BJ (cell line): ENCODE measurements at regions not wholly inside any gene's neighbourhood (a gene's known extent, or its start where the extent isn't known, plus 50 kb on each side); places are given as distances from the start of the nearest gene placed in this dataset.
"Not testable (repeated sequence)": the region's sequence is repeated elsewhere in the genome, so short reads cannot be mapped to it uniquely, and the experiment has no call there.

Experiments
- CTCF ChIA-PET: fragments of 350-600 bp; formaldehyde crosslinking; extraction: SDS; loops from one replicate; lab custom pipeline; 2021; ENCODE audit warnings: antibody characterized with exemption, inconsistent platforms; lab: Yijun Ruan, JAX
- POLR2A ChIA-PET: fragments of 300-600 bp; sonication (Branson Sonifier 250); formaldehyde crosslinking; extraction: SDS; loops from one replicate; lab custom pipeline; 2021; ENCODE audit warnings: antibody characterized with exemption; lab: Charles Lee
- DNase-seq: peaks from one replicate; pipeline ENCODE4 v3.0.0-alpha.2; 2011; ENCODE audit warnings: low read depth
- H3K27me3 ChIP-seq: 2 replicates; pipeline ENCODE4 v1.6.0; 2011; ENCODE audit warnings: low read length; ENCODE audit not compliant: control insufficient read depth, insufficient read depth
- H3K36me3 ChIP-seq: 2 replicates; pipeline ENCODE4 v1.5.1; 2011; ENCODE audit warnings: low read length; ENCODE audit not compliant: control insufficient read depth, insufficient read depth
- H3K4me3 ChIP-seq: 2 replicates; pipeline ENCODE4 v1.5.1; 2011; ENCODE audit warnings: low read depth, mild to moderate bottlenecking, control low read depth, low read length
- TF ChIP-seq, protein P1 (sequence below): IDR thresholded peaks from 2 replicates; pipeline ENCODE4 v1.5.1; 2011; ENCODE audit warnings: low read depth, mild to moderate bottlenecking, control low read depth, inconsistent platforms, low read length, moderate library complexity; ENCODE audit not compliant: insufficient read depth

DNA sequence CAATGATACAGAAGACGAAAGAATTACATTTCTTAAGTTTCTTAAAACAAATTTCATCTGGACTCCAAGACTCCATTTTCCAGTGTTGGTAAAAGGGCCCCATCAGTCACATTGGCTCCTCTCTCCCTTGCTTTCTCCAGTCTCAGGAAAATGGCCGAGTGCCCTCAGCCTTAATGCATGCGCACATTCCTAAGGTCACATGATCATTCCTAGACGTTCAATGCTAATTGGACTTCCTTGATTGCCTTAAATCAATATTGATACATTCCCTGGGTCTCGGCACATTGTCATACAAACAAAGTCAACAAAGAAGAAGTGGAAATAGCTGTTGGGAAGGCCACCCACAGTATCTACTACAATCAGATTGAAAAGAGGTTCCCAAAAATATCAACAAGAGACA lies 413.6 kb upstream of the GRAMD2B start:
- H3K27me3 ChIP-seq, result no peaks in the 10 kb centered on the region
- H3K4me3 ChIP-seq, result no peak overlapping the region
- TF ChIP-seq, protein P1, sequence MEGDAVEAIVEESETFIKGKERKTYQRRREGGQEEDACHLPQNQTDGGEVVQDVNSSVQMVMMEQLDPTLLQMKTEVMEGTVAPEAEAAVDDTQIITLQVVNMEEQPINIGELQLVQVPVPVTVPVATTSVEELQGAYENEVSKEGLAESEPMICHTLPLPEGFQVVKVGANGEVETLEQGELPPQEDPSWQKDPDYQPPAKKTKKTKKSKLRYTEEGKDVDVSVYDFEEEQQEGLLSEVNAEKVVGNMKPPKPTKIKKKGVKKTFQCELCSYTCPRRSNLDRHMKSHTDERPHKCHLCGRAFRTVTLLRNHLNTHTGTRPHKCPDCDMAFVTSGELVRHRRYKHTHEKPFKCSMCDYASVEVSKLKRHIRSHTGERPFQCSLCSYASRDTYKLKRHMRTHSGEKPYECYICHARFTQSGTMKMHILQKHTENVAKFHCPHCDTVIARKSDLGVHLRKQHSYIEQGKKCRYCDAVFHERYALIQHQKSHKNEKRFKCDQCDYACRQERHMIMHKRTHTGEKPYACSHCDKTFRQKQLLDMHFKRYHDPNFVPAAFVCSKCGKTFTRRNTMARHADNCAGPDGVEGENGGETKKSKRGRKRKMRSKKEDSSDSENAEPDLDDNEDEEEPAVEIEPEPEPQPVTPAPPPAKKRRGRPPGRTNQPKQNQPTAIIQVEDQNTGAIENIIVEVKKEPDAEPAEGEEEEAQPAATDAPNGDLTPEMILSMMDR, result no peak
- no peak for DNase-seq
- H3K36me3 ChIP-seq, result no peaks in the 10 kb centered on the region
- ChIA-PET CTCF (no interaction called here), POLR2A (no interaction called here)

DNA sequence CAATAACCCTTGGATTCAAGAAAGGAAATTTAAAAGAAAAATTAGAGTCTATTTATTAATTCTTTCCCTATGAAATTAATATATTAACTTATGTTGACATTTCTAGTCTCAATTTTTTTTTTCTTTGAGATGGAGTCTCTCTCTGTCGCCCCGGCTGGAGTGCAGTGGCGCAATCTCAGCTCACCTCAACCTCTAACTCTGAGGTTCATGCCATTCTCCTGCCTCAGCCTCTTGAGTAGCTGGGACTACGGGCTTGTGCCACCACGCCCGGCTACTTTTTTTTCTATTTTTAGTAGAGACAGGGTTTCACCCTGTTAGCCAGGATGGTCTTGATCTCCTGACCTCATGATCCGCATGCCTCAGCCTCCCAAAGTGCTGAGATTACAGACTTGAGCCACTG lies 411.7 kb upstream of the GRAMD2B start:
- H3K27me3 ChIP-seq, CTCF ChIA-PET, H3K4me3 ChIP-seq, POLR2A ChIA-PET, H3K36me3 ChIP-seq, DNase-seq: not testable (repeated sequence)

DNA sequence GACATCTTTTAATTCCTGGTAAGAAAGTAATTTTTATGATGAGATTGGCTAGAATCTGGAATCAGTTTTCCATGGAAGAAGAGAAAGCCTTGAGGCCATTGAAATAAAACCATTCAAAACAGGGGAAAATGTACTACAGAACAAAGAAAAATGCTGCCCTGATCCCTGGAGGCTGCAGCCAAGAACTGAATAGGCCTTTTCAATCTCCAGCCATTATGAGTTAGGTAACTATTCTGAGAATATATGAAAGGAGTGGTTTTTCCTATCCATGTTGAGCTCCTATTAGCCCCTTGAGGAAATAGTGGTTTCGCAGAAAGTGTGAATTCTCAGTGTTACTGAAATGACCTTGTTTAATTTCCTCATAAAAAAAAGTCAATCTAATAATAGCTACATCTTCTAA lies 408.5 kb upstream of the GRAMD2B start:
- no peak for DNase-seq
- Histone ChIP-seq H3K4me3 (no peak overlapping the region), H3K36me3 (no peaks in the 10 kb centered on the region), H3K27me3 (no peaks in the 10 kb centered on the region)
- TF ChIP-seq, protein P1, result no peak
- ChIA-PET POLR2A (no interaction called here), CTCF (no interaction called here)

DNA sequence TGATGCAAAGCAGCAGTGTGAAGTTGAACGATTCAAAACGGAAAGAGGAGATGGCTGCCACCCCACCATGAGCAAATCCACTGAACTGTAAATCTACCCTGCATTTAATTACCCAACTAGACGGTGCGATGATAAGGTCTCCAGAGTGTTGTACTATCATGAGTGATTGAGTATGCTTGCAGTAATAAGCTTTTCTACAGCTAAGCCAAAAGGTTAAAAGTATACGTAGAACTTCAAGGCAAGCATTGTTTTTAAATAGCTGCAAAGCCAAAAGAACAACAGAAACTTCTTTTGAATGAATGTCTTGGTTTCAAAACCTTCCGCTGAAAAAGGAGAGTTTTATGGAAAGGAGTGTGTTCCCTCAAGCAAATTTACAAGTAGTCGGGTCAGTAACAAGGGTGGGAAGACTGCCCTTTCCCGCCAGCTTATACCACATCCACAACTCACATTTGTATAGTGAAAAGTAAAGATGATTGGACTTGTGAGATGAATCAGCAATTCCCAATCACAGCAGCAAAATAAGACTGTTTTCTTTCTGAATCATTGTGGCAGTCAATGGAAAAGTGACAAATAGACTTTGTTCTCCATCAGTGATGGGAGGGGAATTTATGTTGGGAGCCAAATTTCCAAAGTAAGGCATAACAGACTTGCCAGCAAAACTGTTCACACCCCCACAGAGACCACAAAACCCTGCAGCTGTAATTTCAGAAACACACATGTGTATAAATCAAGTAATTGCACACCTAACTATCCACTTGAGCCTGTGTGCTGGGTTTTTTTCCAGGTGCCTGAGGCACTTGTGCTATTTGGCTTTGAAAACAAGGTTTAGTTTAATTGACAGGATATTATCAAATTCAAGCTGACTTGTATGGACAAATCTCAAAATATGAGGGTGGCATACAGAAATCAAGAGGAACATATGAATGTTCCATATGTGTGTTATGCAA lies 407.7 kb upstream of the GRAMD2B start:
- ChIA-PET CTCF (no interaction called here), POLR2A (no interaction called here)
- no peaks in the 10 kb centered on the region for H3K27me3 ChIP-seq
- DNase-seq, result no peak
- TF ChIP-seq, protein P1, result no peak
- no peaks in the 10 kb centered on the region for H3K36me3 ChIP-seq
- H3K4me3 ChIP-seq, result no peak overlapping the region

DNA sequence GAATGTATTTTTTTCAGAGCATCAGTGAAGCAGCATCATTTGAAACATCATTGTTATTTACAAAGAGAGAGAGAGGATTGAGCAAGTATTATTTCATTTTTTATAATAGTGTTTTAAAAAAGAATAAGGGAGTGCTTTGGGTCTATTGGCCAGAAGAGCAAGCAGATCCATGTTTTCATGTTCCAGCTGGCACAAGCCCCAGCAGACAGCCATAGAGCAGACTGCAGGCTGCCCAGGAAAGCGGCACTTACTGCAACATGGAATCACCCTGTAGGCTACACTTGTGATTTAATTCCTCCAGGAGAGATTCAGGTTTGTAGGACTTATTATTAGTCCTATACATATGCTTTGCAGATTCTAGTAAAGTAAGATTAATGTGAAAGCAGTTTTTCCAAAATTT lies 407.0 kb upstream of the GRAMD2B start:
- Histone ChIP-seq H3K27me3 (no peaks in the 10 kb centered on the region), H3K4me3 (no peak overlapping the region), H3K36me3 (no peaks in the 10 kb centered on the region)
- DNase-seq, result no peak
- TF ChIP-seq, protein P1, result no peak
- CTCF ChIA-PET, result no interaction called here
- POLR2A ChIA-PET, result no interaction called here
